ENCODE measurements at regions not wholly inside any gene's neighbourhood (a gene's known extent, or its start where the extent isn't known, plus 50 kb on each side); places are given as distances from the start of the nearest gene placed in this dataset.

GRCh38 chr13:73922493-73923393 is 211.5 kb downstream of the KLF12 start:
- TF ChIP-seq CTCF (IDR thresholded peaks at IDR 0.05; ENCODE audit: unreplicated experiment), result no peak

GRCh38 chr13:73918691-73919090 is 215.5 kb downstream of the KLF12 start:
- POLR2A ChIA-PET, result interaction anchor here (0.6 to 0.7 kb wide), 2 partner anchors 193 to 1296 kb away, joined by 3 read pairs; no protein-coding TSS in a partner anchor
- intact Hi-C loops (cut with micrococcal nuclease), result no loop called here
- H3K27me3 Mint-ChIP-seq (ENCODE audit: insufficient read depth, unreplicated experiment), result no peaks in the 10 kb centered on the region
- BruUV-seq (replicated peaks), result no TSS peak
- no peak overlapping the region for H3K27ac Mint-ChIP-seq (ENCODE audit: low read depth, unreplicated experiment)
- no peaks in the 10 kb centered on the region for H3K36me3 Mint-ChIP-seq (ENCODE audit: insufficient read depth, unreplicated experiment)
- CTCF ChIA-PET, result no interaction called here
- H3K9me3 Mint-ChIP-seq (ENCODE audit: unreplicated experiment), result no peaks in the 10 kb centered on the region
- no peak overlapping the region for H3K4me3 Mint-ChIP-seq (ENCODE audit: unreplicated experiment)
- peaks cover 11% of the 10 kb centered on the region for H3K4me1 Mint-ChIP-seq (ENCODE audit: insufficient read depth, unreplicated experiment)
- DNase-seq (ENCODE audit: unreplicated experiment), result no peak
- TF ChIP-seq CTCF (IDR thresholded peaks at IDR 0.05; ENCODE audit: unreplicated experiment), result no peak

More at GRCh38 chr13:73922493-73923393, 211.5 kb downstream of the KLF12 start:
- H3K27ac Mint-ChIP-seq (ENCODE audit: low read depth, unreplicated experiment), result no peak overlapping the region
- BruUV-seq (replicated peaks), result no TSS peak
- no peaks in the 10 kb centered on the region for H3K9me3 Mint-ChIP-seq (ENCODE audit: unreplicated experiment)
- H3K4me1 Mint-ChIP-seq (ENCODE audit: insufficient read depth, unreplicated experiment), result peaks cover 5% of the 10 kb centered on the region
- no peaks in the 10 kb centered on the region for H3K36me3 Mint-ChIP-seq (ENCODE audit: insufficient read depth, unreplicated experiment)
- POLR2A ChIA-PET, result no interaction called here
- intact Hi-C loops (cut with micrococcal nuclease), result no loop called here
- no peak overlapping the region for H3K4me3 Mint-ChIP-seq (ENCODE audit: unreplicated experiment)
- no peaks in the 10 kb centered on the region for H3K27me3 Mint-ChIP-seq (ENCODE audit: insufficient read depth, unreplicated experiment)
- CTCF ChIA-PET, result interaction anchor here (0.5 to 0.8 kb wide), 4 partner anchors 14 to 1157 kb away, joined by 3 read pairs; no protein-coding TSS in a partner anchor
- DNase-seq (ENCODE audit: unreplicated experiment), result no peak

- POLR2A ChIA-PET, result no interaction called here
- no peak overlapping the region for H3K27ac Mint-ChIP-seq (ENCODE audit: low read depth, unreplicated experiment)
- H3K4me3 Mint-ChIP-seq (ENCODE audit: unreplicated experiment), result no peak overlapping the region
- H3K4me1 Mint-ChIP-seq (ENCODE audit: insufficient read depth, unreplicated experiment), result peaks cover 18% of the 10 kb centered on the region
- intact Hi-C loops (cut with micrococcal nuclease), result no loop called here
- CTCF ChIA-PET, result no interaction called here
- no TSS peak for BruUV-seq (replicated peaks)
- H3K27me3 Mint-ChIP-seq (ENCODE audit: insufficient read depth, unreplicated experiment), result no peaks in the 10 kb centered on the region
- H3K9me3 Mint-ChIP-seq (ENCODE audit: unreplicated experiment), result no peaks in the 10 kb centered on the region
- no peak for DNase-seq (ENCODE audit: unreplicated experiment)
- H3K36me3 Mint-ChIP-seq (ENCODE audit: insufficient read depth, unreplicated experiment), result no peaks in the 10 kb centered on the region
- TF ChIP-seq CTCF (IDR thresholded peaks at IDR 0.05; ENCODE audit: unreplicated experiment), result no peak
These were observed 220.3 kb downstream of the KLF12 start for GRCh38 chr13:73913751-73914518.
